Parathyroid adenoma (tissue), 2 donors: ENCODE measurements at regions not wholly inside any gene's neighbourhood (a gene's known extent, or its start where the extent isn't known, plus 50 kb on each side); places are given as distances from the start of the nearest gene placed in this dataset.

ENCODE experiments used
- H2AFZ ChIP-seq: fragments of 300-600 bp; sonication (generic); one replicate; pipeline ENCODE4 v1.7.0; 2017; ENCODE audit warnings: antibody characterized with exemption, mild to moderate bottlenecking
- H3K27ac ChIP-seq: fragments of 300-600 bp; sonication (generic); one replicate; pipeline ENCODE4 v1.7.0; 2017
- H3K27me3 ChIP-seq: fragments of 300-600 bp; sonication (generic); one replicate; pipeline ENCODE4 v1.7.0; 2017; ENCODE audit warnings: low read length; ENCODE audit not compliant: control insufficient read depth, insufficient read depth
- H3K36me3 ChIP-seq: fragments of 300-600 bp; sonication (generic); one replicate; pipeline ENCODE4 v1.7.0; 2017; ENCODE audit warnings: low read length; ENCODE audit not compliant: control insufficient read depth, insufficient read depth
- H3K4me1 ChIP-seq: fragments of 300-600 bp; sonication (generic); one replicate; pipeline ENCODE4 v1.7.0; 2017; ENCODE audit warnings: control low read depth
- H3K4me2 ChIP-seq: fragments of 300-600 bp; sonication (generic); one replicate; pipeline ENCODE4 v1.7.0; 2017; ENCODE audit warnings: low read length
- H3K4me3 ChIP-seq: fragments of 300-600 bp; sonication (generic); one replicate; pipeline ENCODE4 v1.7.0; 2017; ENCODE audit warnings: low read depth, low read length
- H3K79me2 ChIP-seq: fragments of 300-600 bp; sonication (generic); one replicate; pipeline ENCODE4 v1.7.0; 2017; ENCODE audit warnings: control low read depth
- H3K9ac ChIP-seq: fragments of 300-600 bp; sonication (generic); one replicate; pipeline ENCODE4 v1.7.0; 2017; ENCODE audit warnings: mild to moderate bottlenecking
- H3K9me3 ChIP-seq: fragments of 300-600 bp; sonication (generic); one replicate; pipeline ENCODE4 v1.7.0; 2017; ENCODE audit warnings: low read length; ENCODE audit not compliant: control insufficient read depth
- CTCF ChIP-seq: fragments of 300-600 bp; sonication (generic); IDR thresholded peaks from one replicate; pipeline ENCODE4 v1.7.0; 2017; ENCODE audit warnings: antibody characterized with exemption, mild to moderate bottlenecking
- donor health status: primary hyperparathyroidism.

- Histone ChIP-seq H3K4me2 (no peak overlapping the region), H2AFZ (no peak overlapping the region), H3K9ac (no peak overlapping the region), H3K4me1 (no peaks in the 10 kb centered on the region), H3K79me2 (no peaks in the 10 kb centered on the region), H3K9me3 (no peaks in the 10 kb centered on the region), H3K4me3 (no peak overlapping the region), H3K27me3 (no peaks in the 10 kb centered on the region), H3K27ac (no peak overlapping the region), H3K36me3 (no peaks in the 10 kb centered on the region)
- no peak for TF ChIP-seq CTCF
Measured at GRCh38 chr3:139870000-139870675, 64.8 kb upstream of the CLSTN2 start.

- H3K9me3 ChIP-seq = no peaks in the 10 kb centered on the region
- H3K9ac ChIP-seq = no peak overlapping the region
- no peaks in the 10 kb centered on the region for H3K4me1 ChIP-seq
- no peaks in the 10 kb centered on the region for H3K79me2 ChIP-seq
- no peak overlapping the region for H3K4me3 ChIP-seq
- no peak overlapping the region for H3K27ac ChIP-seq
- H2AFZ ChIP-seq = no peak overlapping the region
- no peak overlapping the region for H3K4me2 ChIP-seq
- no peaks in the 10 kb centered on the region for H3K36me3 ChIP-seq
- H3K27me3 ChIP-seq = no peaks in the 10 kb centered on the region
- TF ChIP-seq CTCF = no peak
Measured at GRCh38 chr3:139868773-139869172, 66.2 kb upstream of the CLSTN2 start.

GRCh38 chr3:139848660-139849059 is 86.3 kb upstream of the CLSTN2 start:
- no peaks in the 10 kb centered on the region for H3K9me3 ChIP-seq
- no peaks in the 10 kb centered on the region for H3K36me3 ChIP-seq
- H3K4me2 ChIP-seq = no peak overlapping the region
- H3K4me3 ChIP-seq = no peak overlapping the region
- TF ChIP-seq CTCF = no peak
- H3K9ac ChIP-seq = no peak overlapping the region
- no peak overlapping the region for H3K27ac ChIP-seq
- H2AFZ ChIP-seq = no peak overlapping the region
- no peaks in the 10 kb centered on the region for H3K79me2 ChIP-seq
- no peaks in the 10 kb centered on the region for H3K4me1 ChIP-seq
- H3K27me3 ChIP-seq = no peaks in the 10 kb centered on the region

GRCh38 chr3:139846729-139847128 is 88.3 kb upstream of the CLSTN2 start:
- H3K9me3 ChIP-seq = no peaks in the 10 kb centered on the region
- H3K9ac ChIP-seq = no peak overlapping the region
- H3K27ac ChIP-seq = no peak overlapping the region
- no peak overlapping the region for H3K4me2 ChIP-seq
- no peak for TF ChIP-seq CTCF
- no peak overlapping the region for H2AFZ ChIP-seq
- no peaks in the 10 kb centered on the region for H3K4me1 ChIP-seq
- H3K4me3 ChIP-seq = no peak overlapping the region
- no peaks in the 10 kb centered on the region for H3K36me3 ChIP-seq
- H3K27me3 ChIP-seq = no peaks in the 10 kb centered on the region
- no peaks in the 10 kb centered on the region for H3K79me2 ChIP-seq

DNA sequence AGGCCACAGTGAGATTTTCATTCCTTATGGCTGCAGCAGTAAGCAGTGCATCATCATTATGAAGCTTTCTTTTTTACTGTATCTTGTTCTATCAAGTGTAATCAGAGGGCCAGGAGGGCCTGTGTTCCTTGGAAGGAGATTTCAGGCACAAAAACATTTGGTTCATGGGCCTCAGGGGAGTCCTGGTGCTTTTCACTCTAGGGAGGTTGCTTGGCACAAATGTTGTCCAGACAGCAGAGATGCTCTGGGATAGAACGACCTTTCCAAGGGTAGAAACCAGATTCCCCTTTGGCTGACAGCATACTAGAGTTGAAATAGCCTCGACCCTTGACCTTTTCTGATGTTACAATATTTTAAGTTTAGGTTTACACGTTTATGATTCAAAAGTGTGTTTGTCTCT is 95.3 kb upstream of the CLSTN2 start:
- no peaks in the 10 kb centered on the region for H3K4me1 ChIP-seq

More for the DNA sequence above, 95.3 kb upstream of the CLSTN2 start:
- H3K9ac ChIP-seq = no peak overlapping the region
- H3K36me3 ChIP-seq = no peaks in the 10 kb centered on the region
- TF ChIP-seq CTCF = no peak
- H2AFZ ChIP-seq = no peak overlapping the region
- no peaks in the 10 kb centered on the region for H3K9me3 ChIP-seq
- no peak overlapping the region for H3K4me2 ChIP-seq
- no peak overlapping the region for H3K4me3 ChIP-seq
- H3K27ac ChIP-seq = no peak overlapping the region
- no peaks in the 10 kb centered on the region for H3K27me3 ChIP-seq
- no peaks in the 10 kb centered on the region for H3K79me2 ChIP-seq
